ENCODE measurements at regions not wholly inside any gene's neighbourhood (a gene's known extent, or its start where the extent isn't known, plus 50 kb on each side); places are given as distances from the start of the nearest gene placed in this dataset.

GRCh38 chr5:42875785-42876374 lies 64.2 kb upstream of the SELENOP start (continued):
- TF ChIP-seq AFF4 (CRISPR knock-in tag; IDR thresholded peaks at IDR 0.05) = no peak
- no peak for TF ChIP-seq NR2C2 (CRISPR knock-in tag; IDR thresholded peaks at IDR 0.05)
- peak; percentile 92 for TF ChIP-seq NR2C2 (tag; IDR thresholded peaks at IDR 0.05)
- 0 out of 4 replicates have a peak, but pooled peaks of 1 of the 2 experiments have one; percentile 41 for TF ChIP-seq ETV6 (IDR thresholded peaks at IDR 0.05; ENCODE audit: borderline replicate concordance in 1 of 2, low read depth in 2 of 2, low read length in 1 of 2)
- TF ChIP-seq ETV6 (CRISPR knock-in tag; IDR thresholded peaks at IDR 0.05; ENCODE audit: borderline replicate concordance) = no peak
- no peak for TF ChIP-seq RBM17 (IDR thresholded peaks at IDR 0.05; ENCODE audit: borderline replicate concordance, low read depth, low read length)

DNA sequence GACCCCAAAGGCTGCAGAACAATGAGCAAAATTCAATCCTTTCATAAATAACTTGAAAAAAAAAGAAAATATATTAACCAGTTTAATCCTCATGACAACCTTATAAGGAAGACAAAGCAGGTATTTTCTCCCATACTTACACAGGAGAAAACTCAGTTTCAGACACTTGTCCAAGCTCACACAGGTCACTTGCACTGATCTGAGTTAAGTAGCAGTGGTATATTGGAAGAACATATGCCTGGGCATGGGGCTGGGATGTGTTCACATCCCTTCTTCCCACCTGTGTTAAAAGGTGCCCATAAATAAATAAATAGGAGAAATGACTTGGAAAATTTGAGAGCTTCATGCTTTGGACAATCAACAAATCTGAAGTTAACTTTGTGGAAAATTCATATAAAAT lies 63.5 kb upstream of the SELENOP start:
- no peaks in the 10 kb centered on the region for H3K9me1 ChIP-seq (ENCODE audit: control insufficient read depth, insufficient read depth, low read length)
- no peaks in the 10 kb centered on the region for H3K9me3 ChIP-seq (replicated peaks; ENCODE audit: control insufficient read depth, insufficient read depth, low read depth, low read length)
- H3K79me2 ChIP-seq (ENCODE audit: control insufficient read depth, insufficient read depth, low read length) = no peaks in the 10 kb centered on the region
- H3K27ac ChIP-seq (ENCODE audit: extremely low read depth, low read depth, low read length) = no peak overlapping the region
- peaks cover 17 to 42% of the 10 kb centered on the region in 2 experiments; a peak in 4 of 5 replicates for H3K4me1 ChIP-seq (replicated peaks in 1 of 2; ENCODE audit: control insufficient read depth in 2 of 2, insufficient read depth in 2 of 2, low read length in 2 of 2)
- POLR2A ChIA-PET = interaction anchor here (1.0 to 1.6 kb wide), 4 partner anchors 11 to 74 kb away, joined by 3 to 4 read pairs (median 4); no protein-coding TSS in a partner anchor
- H3K27me3 ChIP-seq (ENCODE audit: control insufficient read depth in 2 of 2, insufficient read depth in 2 of 2, low read length in 2 of 2) = no peaks in the 10 kb centered on the region
- CTCF ChIA-PET (ENCODE audit: low intra/inter-chr PET ratio) = no interaction called here
- no peak overlapping the region for H3K9ac ChIP-seq (ENCODE audit: insufficient read depth in 1 of 2, low read depth in 2 of 2, low read length in 2 of 2)
- in situ Hi-C loops (cut with MboI) (loop anchor here (10.0 to 25.0 kb wide), 2 partner anchors 288 to 1010 kb away; no protein-coding TSS in a partner anchor), intact Hi-C loops (cut with micrococcal nuclease) (loop anchor here (5.0 kb wide), 1 partner anchor 43 kb away; no protein-coding TSS in a partner anchor)
- no peak overlapping the region; the same call in 1 of the 2 replicates for H2AFZ ChIP-seq (ENCODE audit: low read depth, low read length)
- no peak overlapping the region for H3K4me3 ChIP-seq
- DNase-seq (ENCODE audit: extremely low read depth in 1 of 4, low spot score in 3 of 4) = no peak
- no peak overlapping the region for H3K4me2 ChIP-seq (ENCODE audit: insufficient read depth, low read length)
- no TSS peak for BruUV-seq (replicated peaks)
- ATAC-seq = no peak
- no peaks in the 10 kb centered on the region for H3K36me3 ChIP-seq (ENCODE audit: control insufficient read depth, insufficient read depth, low read length)
- FAIRE-seq = no peak
- no peaks in the 10 kb centered on the region for H4K20me1 ChIP-seq (replicated peaks; ENCODE audit: control insufficient read depth, insufficient read depth, low read length)
- no peak for TF ChIP-seq ZNF507 (tag; conservative IDR thresholded peaks at IDR 0.05)
- no peak for TF ChIP-seq ZNF57 (CRISPR knock-in tag; IDR thresholded peaks at IDR 0.05)
- no peak for TF ChIP-seq CAMTA2 (CRISPR knock-in tag; conservative IDR thresholded peaks at IDR 0.05)
- TF ChIP-seq, protein P1, sequence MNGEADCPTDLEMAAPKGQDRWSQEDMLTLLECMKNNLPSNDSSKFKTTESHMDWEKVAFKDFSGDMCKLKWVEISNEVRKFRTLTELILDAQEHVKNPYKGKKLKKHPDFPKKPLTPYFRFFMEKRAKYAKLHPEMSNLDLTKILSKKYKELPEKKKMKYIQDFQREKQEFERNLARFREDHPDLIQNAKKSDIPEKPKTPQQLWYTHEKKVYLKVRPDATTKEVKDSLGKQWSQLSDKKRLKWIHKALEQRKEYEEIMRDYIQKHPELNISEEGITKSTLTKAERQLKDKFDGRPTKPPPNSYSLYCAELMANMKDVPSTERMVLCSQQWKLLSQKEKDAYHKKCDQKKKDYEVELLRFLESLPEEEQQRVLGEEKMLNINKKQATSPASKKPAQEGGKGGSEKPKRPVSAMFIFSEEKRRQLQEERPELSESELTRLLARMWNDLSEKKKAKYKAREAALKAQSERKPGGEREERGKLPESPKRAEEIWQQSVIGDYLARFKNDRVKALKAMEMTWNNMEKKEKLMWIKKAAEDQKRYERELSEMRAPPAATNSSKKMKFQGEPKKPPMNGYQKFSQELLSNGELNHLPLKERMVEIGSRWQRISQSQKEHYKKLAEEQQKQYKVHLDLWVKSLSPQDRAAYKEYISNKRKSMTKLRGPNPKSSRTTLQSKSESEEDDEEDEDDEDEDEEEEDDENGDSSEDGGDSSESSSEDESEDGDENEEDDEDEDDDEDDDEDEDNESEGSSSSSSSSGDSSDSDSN (IDR thresholded peaks at IDR 0.05; ENCODE audit: borderline replicate concordance in 1 of 2, low read depth in 2 of 2, low read length in 2 of 2) = no peak
- no peak for TF ChIP-seq DDX20 (tag; IDR thresholded peaks at IDR 0.05; ENCODE audit: low read depth)
- TF ChIP-seq SUPT5H (IDR thresholded peaks at IDR 0.05) = no peak
- TF ChIP-seq GATAD2A (IDR thresholded peaks at IDR 0.05) = no peak
- no peak for TF ChIP-seq RBM39 (optimal IDR thresholded peaks at IDR 0.05; ENCODE audit: low read depth, low read length)

Data from K562 (cell line).